Caco-2 (cell line): ENCODE measurements at regions not wholly inside any gene's neighbourhood (a gene's known extent, or its start where the extent isn't known, plus 50 kb on each side); places are given as distances from the start of the nearest gene placed in this dataset.

Experiments used
- BruUV-seq: library from RNA; stranded (reverse); fragments of 400-500 nt; replicated peaks from 2 replicates; lab custom pipeline; 2021; lab: Mats Ljungman, UMichigan
- CTCF ChIA-PET: fragments of 300-600 bp; sonication (Branson Sonifier 250); formaldehyde crosslinking; loops from one replicate; lab custom pipeline; 2022; ENCODE audit warnings: antibody characterized with exemption; lab: Charles Lee
- POLR2A ChIA-PET: fragments of 300-600 bp; sonication (Branson Sonifier 250); formaldehyde crosslinking; loops from one replicate; lab custom pipeline; 2022; ENCODE audit warnings: antibody characterized with exemption; lab: Charles Lee
- DNase-seq, 2 experiments: peaks; one replicate each; pipeline versions ENCODE4 v3.0.0 to v3.0.0-alpha.2; 2020 to 2022
- H3K27me3 ChIP-seq: replicated peaks from 2 replicates; pipeline ENCODE4 v1.6.0; 2011; ENCODE audit warnings: low read length; ENCODE audit not compliant: control insufficient read depth, insufficient read depth
- H3K36me3 ChIP-seq: 2 replicates; pipeline ENCODE4 v1.5.1; 2011; ENCODE audit warnings: low read length; ENCODE audit not compliant: control insufficient read depth, insufficient read depth
- H3K4me1 ChIP-seq: fragments of 250-450 bp; sonication (Bioruptor Pico); 2 replicates; pipeline ENCODE4 v1.5.1; 2020; ENCODE audit warnings: mild to moderate bottlenecking
- H3K4me3 ChIP-seq: 2 replicates; pipeline ENCODE4 v1.5.1; 2011; ENCODE audit warnings: low read depth, mild to moderate bottlenecking, control low read depth, low read length
- H3K9me3 ChIP-seq: fragments of 250-450 bp; sonication (Bioruptor Pico); 2 replicates; pipeline ENCODE4 v1.5.1; 2020; ENCODE audit warnings: mild to moderate bottlenecking, moderate library complexity
- H3K27ac Mint-ChIP-seq: one replicate; pipeline ENCODE4 v1.8.0; 2022; ENCODE audit warnings: mixed read lengths; ENCODE audit not compliant: unreplicated experiment
- H3K27me3 Mint-ChIP-seq: one replicate; pipeline ENCODE4 v1.8.0; 2022; ENCODE audit warnings: mixed read lengths; ENCODE audit not compliant: insufficient read depth, unreplicated experiment
- H3K36me3 Mint-ChIP-seq: one replicate; pipeline ENCODE4 v1.8.0; 2022; ENCODE audit warnings: mild to moderate bottlenecking, mixed read lengths; ENCODE audit not compliant: insufficient read depth, unreplicated experiment
- H3K4me1 Mint-ChIP-seq: one replicate; pipeline ENCODE4 v1.8.0; 2022; ENCODE audit warnings: low read depth, mixed read lengths; ENCODE audit not compliant: unreplicated experiment
- H3K4me3 Mint-ChIP-seq: one replicate; pipeline ENCODE4 v1.8.0; 2022; ENCODE audit warnings: mild to moderate bottlenecking, moderate library complexity, mixed read lengths; ENCODE audit not compliant: unreplicated experiment
- H3K9me3 Mint-ChIP-seq: one replicate; pipeline ENCODE4 v1.8.0; 2022; ENCODE audit warnings: mixed read lengths; ENCODE audit not compliant: unreplicated experiment
- intact Hi-C: fragments of 100-400 bp; cut with micrococcal nuclease; formaldehyde crosslinking; loops from one replicate; pipeline ENCODE4 v1.10.0; 2022; ENCODE audit not compliant: unreplicated experiment
- TF ChIP-seq, protein P1 (sequence below), 2 experiments: fragments of 200-600 bp in 1 of 2; IDR thresholded peaks; 1 replicate in 1 of 2; 2 replicates in 1 of 2; pipeline versions ENCODE4 v1.5.1 to v1.8.0; 2011 to 2022; ENCODE audit warnings: antibody characterized with exemption in 1 of 2, control low read depth in 1 of 2, inconsistent platforms in 1 of 2, low read depth in 1 of 2, low read length in 1 of 2, mild to moderate bottlenecking in 1 of 2, moderate library complexity in 1 of 2; ENCODE audit not compliant: insufficient read depth in 1 of 2, severe bottlenecking in 1 of 2, unreplicated experiment in 1 of 2

DNA sequence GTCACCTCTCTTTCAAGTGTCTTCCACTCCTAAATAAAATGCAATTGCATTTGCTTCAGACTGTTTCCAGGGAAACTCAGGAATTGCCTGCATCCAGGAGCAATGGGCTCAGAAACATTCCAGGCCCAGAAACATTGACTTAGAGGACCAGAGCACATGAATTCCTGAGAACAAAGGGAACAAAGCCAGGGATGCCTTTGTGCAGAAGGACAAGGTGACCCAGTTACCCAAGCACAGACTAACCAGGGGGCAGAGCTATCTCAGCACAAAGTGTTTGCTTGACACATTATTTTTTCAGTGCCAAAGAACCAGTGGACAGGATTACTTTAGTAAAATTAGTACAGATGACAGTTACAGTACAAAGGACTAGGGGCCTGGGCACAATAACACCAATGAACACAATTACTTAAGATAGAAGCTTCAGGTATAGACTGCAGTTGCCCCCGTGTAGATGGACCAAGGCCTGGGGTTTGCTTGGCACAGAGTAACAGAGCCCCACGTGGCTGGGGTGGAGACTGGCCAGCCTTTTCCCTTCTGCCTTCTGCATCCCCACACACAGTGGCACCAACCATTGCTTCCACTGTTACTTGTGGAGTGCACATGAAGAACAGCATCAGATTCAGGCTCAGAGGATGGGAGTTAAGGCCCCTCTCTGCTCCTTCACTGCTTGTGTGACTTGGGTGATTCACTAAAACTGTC lies 500.8 kb downstream of the INSC start:
- Histone ChIP-seq H3K4me3 (no peak overlapping the region), H3K9me3 (no peaks in the 10 kb centered on the region), H3K27me3 (no peaks in the 10 kb centered on the region), H3K36me3 (no peaks in the 10 kb centered on the region), H3K4me1 (no peaks in the 10 kb centered on the region)
- H3K27me3 Mint-ChIP-seq: no peaks in the 10 kb centered on the region
- H3K27ac Mint-ChIP-seq: no peak overlapping the region
- no peak for DNase-seq
- H3K4me1 Mint-ChIP-seq: peaks cover 7% of the 10 kb centered on the region
- POLR2A ChIA-PET: interaction anchor here (0.6 kb wide), 1 partner anchor 145 kb away, joined by 4 read pairs; no protein-coding TSS in a partner anchor
- no peaks in the 10 kb centered on the region for H3K9me3 Mint-ChIP-seq
- intact Hi-C loops: no loop called here
- CTCF ChIA-PET: no interaction called here
- TF ChIP-seq, protein P1, sequence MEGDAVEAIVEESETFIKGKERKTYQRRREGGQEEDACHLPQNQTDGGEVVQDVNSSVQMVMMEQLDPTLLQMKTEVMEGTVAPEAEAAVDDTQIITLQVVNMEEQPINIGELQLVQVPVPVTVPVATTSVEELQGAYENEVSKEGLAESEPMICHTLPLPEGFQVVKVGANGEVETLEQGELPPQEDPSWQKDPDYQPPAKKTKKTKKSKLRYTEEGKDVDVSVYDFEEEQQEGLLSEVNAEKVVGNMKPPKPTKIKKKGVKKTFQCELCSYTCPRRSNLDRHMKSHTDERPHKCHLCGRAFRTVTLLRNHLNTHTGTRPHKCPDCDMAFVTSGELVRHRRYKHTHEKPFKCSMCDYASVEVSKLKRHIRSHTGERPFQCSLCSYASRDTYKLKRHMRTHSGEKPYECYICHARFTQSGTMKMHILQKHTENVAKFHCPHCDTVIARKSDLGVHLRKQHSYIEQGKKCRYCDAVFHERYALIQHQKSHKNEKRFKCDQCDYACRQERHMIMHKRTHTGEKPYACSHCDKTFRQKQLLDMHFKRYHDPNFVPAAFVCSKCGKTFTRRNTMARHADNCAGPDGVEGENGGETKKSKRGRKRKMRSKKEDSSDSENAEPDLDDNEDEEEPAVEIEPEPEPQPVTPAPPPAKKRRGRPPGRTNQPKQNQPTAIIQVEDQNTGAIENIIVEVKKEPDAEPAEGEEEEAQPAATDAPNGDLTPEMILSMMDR (IDR thresholded peaks at IDR 0.05; ENCODE audit: insufficient read depth in 1 of 2, low read depth in 1 of 2, low read length in 1 of 2, severe bottlenecking in 1 of 2, unreplicated experiment in 1 of 2): no peak
- no peaks in the 10 kb centered on the region for H3K36me3 Mint-ChIP-seq
- BruUV-seq: no TSS peak
- no peak overlapping the region for H3K4me3 Mint-ChIP-seq

DNA sequence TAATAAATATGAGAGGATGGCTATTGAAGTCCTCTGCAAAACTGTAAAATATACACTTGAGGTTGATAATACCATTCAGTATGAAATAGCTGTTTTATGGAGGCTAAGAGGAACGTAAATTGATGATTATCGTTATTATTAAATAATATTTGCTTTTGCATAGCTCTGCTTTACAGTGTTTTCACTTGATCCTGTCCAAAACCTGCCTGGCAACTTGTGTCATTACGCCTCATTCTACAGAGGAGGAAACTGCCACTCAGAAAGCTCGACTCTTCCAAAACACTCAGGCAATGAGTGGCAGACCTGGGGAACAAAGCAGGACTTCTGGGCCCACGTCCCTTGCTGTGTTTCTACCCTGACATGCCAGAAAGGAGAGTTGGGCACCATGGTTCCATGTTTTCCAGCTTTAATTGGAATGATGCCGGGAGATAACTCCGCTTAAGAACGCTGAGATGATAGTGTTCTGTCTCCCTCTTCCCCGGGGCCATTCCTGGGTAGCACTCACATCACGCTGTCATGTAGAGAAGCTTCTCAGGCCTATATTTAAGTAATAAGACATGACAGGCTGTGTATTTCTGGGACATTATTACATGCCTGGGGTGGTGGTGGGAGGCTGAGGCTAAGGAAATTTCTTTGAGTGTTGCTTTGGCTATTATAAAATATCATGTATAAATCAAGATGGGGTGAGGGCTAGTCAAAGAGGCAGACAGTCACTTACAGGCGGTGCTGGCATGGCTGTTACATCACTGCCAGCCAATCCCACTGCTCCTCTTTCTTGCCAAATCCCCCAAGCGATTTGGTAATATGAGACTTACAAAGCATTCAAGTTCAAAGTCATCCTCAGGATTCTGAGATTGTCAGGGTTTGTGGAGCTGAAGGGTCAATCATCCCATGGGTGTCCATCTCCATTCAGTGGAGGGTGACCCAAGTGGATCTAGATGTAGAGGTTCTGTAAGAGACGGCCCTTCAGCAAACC lies 501.7 kb downstream of the INSC start:
- no peaks in the 10 kb centered on the region for H3K36me3 ChIP-seq
- Mint-ChIP-seq H3K27me3 (peaks cover 3% of the 10 kb centered on the region), H3K4me1 (peaks cover 7% of the 10 kb centered on the region)

DNA sequence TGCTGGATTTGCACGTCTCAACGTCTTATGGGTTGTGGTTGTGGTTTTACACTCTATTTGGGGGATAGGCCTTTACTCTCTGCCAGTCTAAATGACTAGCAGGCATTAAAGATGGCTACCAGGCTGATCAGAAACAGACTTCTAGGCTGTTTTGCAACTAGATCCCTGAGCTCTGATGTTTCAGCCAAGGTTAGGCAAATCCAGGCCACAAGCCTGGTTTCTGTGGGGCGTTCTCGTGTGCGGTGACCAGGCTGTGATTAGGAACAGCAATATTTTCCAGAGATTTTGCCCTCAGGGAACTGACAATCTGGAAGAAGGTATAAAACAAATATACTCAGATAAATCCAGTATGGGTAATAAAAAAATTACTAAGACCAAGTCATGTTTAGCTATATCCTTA lies 502.4 kb downstream of the INSC start:
- Mint-ChIP-seq H3K4me3 (no peak overlapping the region), H3K9me3 (no peaks in the 10 kb centered on the region), H3K36me3 (no peaks in the 10 kb centered on the region), H3K4me1 (peaks cover 7% of the 10 kb centered on the region), H3K27me3 (peaks cover 3% of the 10 kb centered on the region), H3K27ac (no peak overlapping the region)
- Histone ChIP-seq H3K4me3 (no peak overlapping the region), H3K4me1 (no peaks in the 10 kb centered on the region), H3K9me3 (no peaks in the 10 kb centered on the region), H3K36me3 (no peaks in the 10 kb centered on the region), H3K27me3 (no peaks in the 10 kb centered on the region)
- no peak for DNase-seq
- TF ChIP-seq, protein P1 (IDR thresholded peaks at IDR 0.05; ENCODE audit: insufficient read depth in 1 of 2, low read depth in 1 of 2, low read length in 1 of 2, severe bottlenecking in 1 of 2, unreplicated experiment in 1 of 2): no peak
- CTCF ChIA-PET: no interaction called here
- intact Hi-C loops: no loop called here
- BruUV-seq: no TSS peak
- POLR2A ChIA-PET: no interaction called here

More for the DNA sequence above, 501.7 kb downstream of the INSC start:
- H3K4me1 ChIP-seq: no peaks in the 10 kb centered on the region
- ChIA-PET POLR2A (no interaction called here), CTCF (no interaction called here)
- H3K4me3 ChIP-seq: no peak overlapping the region
- no peak for DNase-seq
- no peak overlapping the region for H3K27ac Mint-ChIP-seq
- H3K4me3 Mint-ChIP-seq: no peak overlapping the region
- H3K36me3 Mint-ChIP-seq: no peaks in the 10 kb centered on the region
- H3K9me3 ChIP-seq: no peaks in the 10 kb centered on the region
- TF ChIP-seq, protein P1 (IDR thresholded peaks at IDR 0.05; ENCODE audit: insufficient read depth in 1 of 2, low read depth in 1 of 2, low read length in 1 of 2, severe bottlenecking in 1 of 2, unreplicated experiment in 1 of 2): no peak
- no peaks in the 10 kb centered on the region for H3K27me3 ChIP-seq
- intact Hi-C loops: no loop called here
- H3K9me3 Mint-ChIP-seq: no peaks in the 10 kb centered on the region
- no TSS peak for BruUV-seq
